ENCODE measurements at regions not wholly inside any gene's neighbourhood (a gene's known extent, or its start where the extent isn't known, plus 50 kb on each side); places are given as distances from the start of the nearest gene placed in this dataset.

- no peaks in the 10 kb centered on the region for H3K27me3 ChIP-seq
- 85 to 93% (median 86%) methylated on average over 2 of the region's 2 CpGs for WGBS, 3 donors
- no peak overlapping the region for H3K27ac ChIP-seq
- H3K9me3 ChIP-seq, result no peaks in the 10 kb centered on the region
- intact Hi-C loops (cut with DNase I), result no loop called here
- no peaks in the 10 kb centered on the region for H3K36me3 ChIP-seq
- H3K4me3 ChIP-seq, result no peak overlapping the region
- no peak for TF ChIP-seq CTCF (IDR thresholded peaks at IDR 0.05)
- H3K4me1 ChIP-seq (ENCODE audit: insufficient read depth), result no peaks in the 10 kb centered on the region
- no peak for DNase-seq
Measured at GRCh38 chr1:103469801-103470200, 55.7 kb upstream of the RNPC3 start.

- no peak for TF ChIP-seq EP300 (IDR thresholded peaks at IDR 0.05)
- no peak for TF ChIP-seq POLR2A (IDR thresholded peaks at IDR 0.05)
- no peak for TF ChIP-seq CTCF (IDR thresholded peaks at IDR 0.05)
- intact Hi-C loops (cut with DNase I), result no loop called here
- H3K4me1 ChIP-seq (ENCODE audit: insufficient read depth), result no peaks in the 10 kb centered on the region
- H3K27ac ChIP-seq, result no peak overlapping the region
- no peak overlapping the region for H3K4me3 ChIP-seq
- 81 to 94% (median 84%) methylated on average over 3 of the region's 3 CpGs for WGBS, 3 donors
- no peaks in the 10 kb centered on the region for H3K36me3 ChIP-seq
- DNase-seq, result no peak
- H3K9me3 ChIP-seq, result no peaks in the 10 kb centered on the region
- H3K27me3 ChIP-seq, result no peaks in the 10 kb centered on the region
Measured at GRCh38 chr1:103467100-103467499, 58.4 kb upstream of the RNPC3 start.

GRCh38 chr1:103461161-103462105, 64.1 kb upstream of the RNPC3 start:
- WGBS, 3 donors, result 87 to 95% (median 92%) methylated on average over 1 of the region's 1 CpG
- no peaks in the 10 kb centered on the region for H3K27me3 ChIP-seq
- intact Hi-C loops (cut with DNase I), result no loop called here
- H3K4me3 ChIP-seq, result no peak overlapping the region
- no peaks in the 10 kb centered on the region for H3K9me3 ChIP-seq
- H3K36me3 ChIP-seq, result no peaks in the 10 kb centered on the region
- DNase-seq, result no peak
- TF ChIP-seq EP300 (IDR thresholded peaks at IDR 0.05) (no peak), CTCF (IDR thresholded peaks at IDR 0.05) (no peak), POLR2A (IDR thresholded peaks at IDR 0.05) (no peak)
- H3K27ac ChIP-seq, result no peak overlapping the region
- no peaks in the 10 kb centered on the region for H3K4me1 ChIP-seq (ENCODE audit: insufficient read depth)

GRCh38 chr1:103460511-103460910, 65.0 kb upstream of the RNPC3 start:
- no peak for DNase-seq
- H3K9me3 ChIP-seq, result no peaks in the 10 kb centered on the region
- TF ChIP-seq POLR2A (IDR thresholded peaks at IDR 0.05) (no peak), EP300 (IDR thresholded peaks at IDR 0.05) (no peak), CTCF (IDR thresholded peaks at IDR 0.05) (no peak)
- WGBS, 3 donors, result 91 to 92% (median 92%) methylated on average over 4 of the region's 4 CpGs
- H3K27ac ChIP-seq, result no peak overlapping the region
- H3K27me3 ChIP-seq, result no peaks in the 10 kb centered on the region
- H3K4me3 ChIP-seq, result no peak overlapping the region
- intact Hi-C loops (cut with DNase I), result no loop called here
- H3K4me1 ChIP-seq (ENCODE audit: insufficient read depth), result no peaks in the 10 kb centered on the region
- no peaks in the 10 kb centered on the region for H3K36me3 ChIP-seq
